Keratinocyte (primary cell): ENCODE measurements at regions not wholly inside any gene's neighbourhood (a gene's known extent, or its start where the extent isn't known, plus 50 kb on each side); places are given as distances from the start of the nearest gene placed in this dataset.

Experiments
- DNase-seq: peaks from one replicate; pipeline ENCODE4 v3.0.0-alpha.2; 2011; ENCODE audit warnings: low read depth, missing footprints, low spot score
- FAIRE-seq: peaks from 2 replicates; lab custom pipeline; 2011; peaks lifted over from hg19 to GRCh38; lab: Jason Lieb, UNC
- H2AFZ ChIP-seq: 2 replicates; pipeline ENCODE4 v1.6.0; 2012; ENCODE audit warnings: low read length, control low read depth, inconsistent platforms; ENCODE audit not compliant: control insufficient read depth
- H3K27ac ChIP-seq: 2 replicates; pipeline ENCODE4 v1.5.1; 2011; ENCODE audit warnings: low read length; ENCODE audit not compliant: control insufficient read depth, insufficient read depth
- H3K27me3 ChIP-seq: 3 replicates; pipeline ENCODE4 v1.6.0; 2011; ENCODE audit warnings: low read length; ENCODE audit not compliant: control insufficient read depth, insufficient read depth; ENCODE audit errors: extremely low read depth
- H3K36me3 ChIP-seq, 2 experiments: 2 replicates in 1 of 2; 3 replicates in 1 of 2; pipeline ENCODE4 v1.5.1; 2011; ENCODE audit warnings: low read length in 2 of 2, mild to moderate bottlenecking in 1 of 2; ENCODE audit not compliant: control insufficient read depth in 2 of 2, insufficient read depth in 2 of 2; ENCODE audit errors: extremely low read depth in 1 of 2
- H3K4me1 ChIP-seq: 3 replicates; pipeline ENCODE4 v1.5.1; 2011; ENCODE audit warnings: low read length; ENCODE audit not compliant: control insufficient read depth, insufficient read depth; ENCODE audit errors: extremely low read depth
- H3K4me2 ChIP-seq: 3 replicates; pipeline ENCODE4 v1.6.0; 2011; ENCODE audit warnings: low read depth, low read length; ENCODE audit not compliant: control insufficient read depth, insufficient read depth; ENCODE audit errors: extremely low read depth
- H3K4me3 ChIP-seq, 3 experiments: fragments of 200-600 bp in 1 of 3; sonication (generic) in 1 of 3; 2 replicates in 2 of 3; 3 replicates in 1 of 3; pipeline ENCODE4 v1.5.1; 2011 to 2016; ENCODE audit warnings: low read length in 3 of 3, mild to moderate bottlenecking in 3 of 3, control low read depth in 2 of 3, inconsistent platforms in 1 of 3, low read depth in 1 of 3, mixed read lengths in 1 of 3, mixed run types in 1 of 3, moderate library complexity in 1 of 3; ENCODE audit not compliant: control insufficient read depth in 2 of 3, insufficient read depth in 2 of 3; ENCODE audit errors: extremely low read depth in 1 of 3
- H3K79me2 ChIP-seq: 2 replicates; pipeline ENCODE4 v1.6.0; 2012; ENCODE audit warnings: low read length; ENCODE audit not compliant: control insufficient read depth, insufficient read depth
- H3K9ac ChIP-seq: 3 replicates; pipeline ENCODE4 v1.6.0; 2011; ENCODE audit warnings: low read length; ENCODE audit not compliant: control insufficient read depth, insufficient read depth; ENCODE audit errors: extremely low read depth
- H3K9me1 ChIP-seq: 3 replicates; pipeline ENCODE4 v1.6.0; 2011; ENCODE audit warnings: low read length; ENCODE audit not compliant: control insufficient read depth, insufficient read depth; ENCODE audit errors: extremely low read depth
- H3K9me3 ChIP-seq: 2 replicates; pipeline ENCODE4 v1.5.1; 2012; ENCODE audit warnings: low read depth, low read length; ENCODE audit not compliant: control insufficient read depth
- H4K20me1 ChIP-seq: 3 replicates; pipeline ENCODE4 v1.6.0; 2011; ENCODE audit warnings: low read length; ENCODE audit not compliant: control insufficient read depth, insufficient read depth; ENCODE audit errors: extremely low read depth
- CTCF ChIP-seq, 3 experiments: IDR thresholded peaks in 1 of 3; conservative IDR thresholded peaks in 1 of 3; optimal IDR thresholded peaks in 1 of 3; 2 replicates in 2 of 3; 3 replicates in 1 of 3; pipeline versions ENCODE3 to v1.5.1; 2011; ENCODE audit warnings: low read length in 3 of 3, mild to moderate bottlenecking in 3 of 3, moderate library complexity in 2 of 3, control low read depth in 1 of 3, inconsistent platforms in 1 of 3; ENCODE audit not compliant: insufficient read depth in 2 of 3; ENCODE audit errors: extremely low read depth in 1 of 3
- EZH2 ChIP-seq: IDR thresholded peaks from one replicate; pipeline ENCODE4 v1.6.1; 2012; ENCODE audit warnings: inconsistent platforms, mild to moderate bottlenecking, low read length, moderate library complexity
- dilution Hi-C: fragments of 300-500 bp; cut with MboI; formaldehyde crosslinking; loops from one replicate; pipeline ENCODE4 v1.7.0; 2020; ENCODE audit warnings: low sequenced_read_pairs; ENCODE audit not compliant: extremely low pct_ligation_motif_present

DNA sequence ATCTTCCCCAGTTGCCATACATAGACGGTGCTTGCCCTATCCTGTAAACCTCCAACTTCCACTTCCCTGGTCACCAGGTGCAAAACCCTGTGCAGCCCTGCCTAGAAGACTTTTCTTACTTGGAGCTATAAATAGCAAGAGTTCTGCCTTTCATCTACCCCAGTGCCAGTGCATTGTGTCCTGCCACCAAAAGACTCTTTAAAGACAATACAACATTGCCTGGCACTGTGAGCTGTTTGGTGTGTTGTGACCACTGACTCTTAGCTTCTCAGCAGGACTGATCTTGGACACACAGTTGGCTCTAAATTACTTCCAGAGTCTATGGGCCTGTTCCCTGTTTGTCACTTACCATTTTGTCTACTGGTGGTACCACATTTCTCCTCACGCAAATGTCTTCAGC lies 608.1 kb downstream of the CDH9 start:
- Histone ChIP-seq H3K4me1 (no peaks in the 10 kb centered on the region), H3K27me3 (no peaks in the 10 kb centered on the region), H3K9me3 (no peaks in the 10 kb centered on the region), H3K9me1 (no peaks in the 10 kb centered on the region), H3K27ac (no peak overlapping the region), H3K36me3 (no peaks in the 10 kb centered on the region), H2AFZ (no peak overlapping the region), H3K9ac (no peak overlapping the region), H3K79me2 (no peaks in the 10 kb centered on the region), H4K20me1 (no peaks in the 10 kb centered on the region), H3K4me3 (no peak overlapping the region), H3K4me2 (no peak overlapping the region)
- DNase-seq: no peak
- no peak for TF ChIP-seq EZH2
- TF ChIP-seq CTCF (optimal IDR thresholded peaks at IDR 0.05 in 1 of 3, IDR thresholded peaks at IDR 0.05 in 1 of 3, conservative IDR thresholded peaks at IDR 0.05 in 1 of 3; ENCODE audit: extremely low read depth in 1 of 3, insufficient read depth in 2 of 3, low read length in 3 of 3): no peak
- dilution Hi-C loops: no loop called here
- no peak for FAIRE-seq

DNA sequence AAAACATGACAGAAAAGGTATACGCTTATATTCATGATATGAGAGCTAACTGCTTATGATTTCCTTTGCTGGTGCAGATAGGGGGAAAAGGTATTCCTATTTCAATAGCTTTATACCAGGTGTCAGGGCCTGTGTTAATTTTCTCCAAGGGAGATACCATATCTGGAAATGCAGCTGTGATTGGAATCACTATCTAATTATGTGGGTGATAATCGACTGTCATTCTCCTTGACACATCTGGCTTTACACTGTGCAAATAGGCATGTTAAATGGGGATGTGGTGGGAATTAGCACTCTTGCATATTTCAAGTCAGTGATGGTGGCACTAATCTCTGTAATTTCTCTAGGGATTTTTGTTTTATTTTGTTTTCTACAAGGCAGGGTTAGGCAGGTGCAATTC lies 611.1 kb downstream of the CDH9 start:
- Histone ChIP-seq H3K9me3 (no peaks in the 10 kb centered on the region), H2AFZ (no peak overlapping the region), H3K4me2 (no peak overlapping the region), H3K4me1 (no peaks in the 10 kb centered on the region), H3K27ac (no peak overlapping the region), H4K20me1 (no peaks in the 10 kb centered on the region), H3K79me2 (no peaks in the 10 kb centered on the region), H3K9me1 (no peaks in the 10 kb centered on the region), H3K4me3 (no peak overlapping the region), H3K9ac (no peak overlapping the region), H3K27me3 (no peaks in the 10 kb centered on the region), H3K36me3 (no peaks in the 10 kb centered on the region)
- dilution Hi-C loops: no loop called here
- FAIRE-seq (no peak), DNase-seq (no peak)
- TF ChIP-seq CTCF (optimal IDR thresholded peaks at IDR 0.05 in 1 of 3, IDR thresholded peaks at IDR 0.05 in 1 of 3, conservative IDR thresholded peaks at IDR 0.05 in 1 of 3; ENCODE audit: extremely low read depth in 1 of 3, insufficient read depth in 2 of 3, low read length in 3 of 3): no peak
- TF ChIP-seq EZH2: no peak
